CD1c-positive myeloid dendritic cell (primary cell): ENCODE measurements at regions not wholly inside any gene's neighbourhood (a gene's known extent, or its start where the extent isn't known, plus 50 kb on each side); places are given as distances from the start of the nearest gene placed in this dataset.

ENCODE experiments used
- DNase-seq: peaks from one replicate; pipeline ENCODE4 v3.0.0-alpha.2; 2016; ENCODE audit errors: extremely low spot score

DNA sequence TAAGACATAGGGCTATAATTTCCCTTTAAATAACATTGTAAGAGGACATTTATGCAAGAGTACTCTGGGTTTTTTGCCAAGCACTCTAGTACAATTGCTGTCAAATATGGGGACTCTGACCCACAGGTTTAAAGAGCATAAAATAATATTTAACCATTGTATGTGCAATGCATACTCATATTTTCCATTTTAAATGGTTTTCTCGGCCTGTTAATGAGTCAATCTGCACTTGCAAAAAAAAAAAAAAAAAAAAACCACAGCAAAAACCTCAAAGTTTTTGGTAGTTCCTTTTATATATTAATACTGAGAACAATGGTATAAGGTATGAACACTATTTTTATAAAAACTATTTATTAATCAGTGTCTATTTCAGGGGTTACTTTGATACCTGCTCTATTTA, 304.0 kb upstream of the CBLB start:
- DNase-seq: peak; percentile 6

DNA sequence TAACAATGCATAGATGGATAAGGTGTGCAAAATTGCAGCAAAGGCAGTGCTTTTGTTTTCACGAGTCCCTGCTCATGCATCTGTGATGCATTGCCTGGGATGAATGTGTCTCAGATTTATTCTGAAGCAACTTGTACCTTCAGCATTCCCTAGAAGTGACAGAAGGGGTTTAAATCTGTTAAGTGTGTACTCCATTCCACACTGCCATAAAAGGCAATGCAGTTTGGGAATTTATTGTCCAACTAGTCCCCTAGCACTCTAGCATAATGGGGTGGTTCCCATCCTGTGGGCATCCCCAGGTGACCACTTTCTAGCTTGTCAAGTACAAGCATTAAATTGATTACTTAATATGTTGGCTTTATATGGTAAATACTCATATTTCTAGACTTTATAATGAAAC, 306.5 kb upstream of the CBLB start:
- DNase-seq: no peak

DNA sequence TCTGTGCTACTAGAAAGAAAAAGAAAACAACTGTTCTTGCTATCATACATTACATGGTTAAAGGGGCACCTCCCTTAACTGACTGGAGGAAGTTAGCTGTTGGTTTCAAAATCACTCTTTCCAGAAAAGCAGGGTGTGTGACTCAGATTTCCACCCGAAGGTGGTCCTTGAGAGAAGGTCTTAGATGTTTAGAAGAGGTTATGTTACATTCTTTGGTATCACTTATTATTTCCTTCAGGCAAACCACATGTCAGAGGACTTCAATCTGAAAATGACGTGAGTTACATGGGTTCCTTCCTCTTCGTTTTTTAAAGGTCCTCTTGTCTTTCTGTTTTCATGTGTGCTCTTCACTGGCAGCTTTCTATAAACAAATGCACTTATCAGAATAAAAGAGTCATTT, 307.9 kb upstream of the CBLB start:
- peak; percentile 33 for DNase-seq

DNA sequence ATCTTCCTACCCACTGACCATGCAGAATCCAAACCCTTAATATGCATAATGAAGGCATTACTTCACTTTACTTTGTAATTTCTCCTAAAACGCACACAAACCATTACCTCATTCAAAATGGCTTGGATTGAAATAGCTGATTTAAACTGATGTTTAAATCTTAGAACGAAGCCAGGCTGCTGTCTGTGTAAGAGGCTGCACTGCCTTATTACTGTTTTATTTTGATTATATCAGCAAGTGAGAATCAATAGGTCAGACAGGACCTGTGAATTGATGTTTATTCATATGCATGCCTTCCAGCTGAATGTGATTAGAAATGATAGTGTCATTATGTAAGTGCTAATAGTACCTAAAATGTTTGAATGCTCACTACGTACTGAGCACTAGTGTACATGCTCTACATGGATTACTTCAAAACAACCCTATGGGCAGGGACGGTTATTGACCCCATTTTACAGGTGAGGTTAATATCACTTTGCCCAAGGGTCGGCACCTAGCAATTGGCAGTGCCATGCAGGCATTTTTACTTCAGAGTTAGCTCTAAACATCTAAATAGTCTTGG, 314.2 kb upstream of the CBLB start:
- no peak for DNase-seq

DNA sequence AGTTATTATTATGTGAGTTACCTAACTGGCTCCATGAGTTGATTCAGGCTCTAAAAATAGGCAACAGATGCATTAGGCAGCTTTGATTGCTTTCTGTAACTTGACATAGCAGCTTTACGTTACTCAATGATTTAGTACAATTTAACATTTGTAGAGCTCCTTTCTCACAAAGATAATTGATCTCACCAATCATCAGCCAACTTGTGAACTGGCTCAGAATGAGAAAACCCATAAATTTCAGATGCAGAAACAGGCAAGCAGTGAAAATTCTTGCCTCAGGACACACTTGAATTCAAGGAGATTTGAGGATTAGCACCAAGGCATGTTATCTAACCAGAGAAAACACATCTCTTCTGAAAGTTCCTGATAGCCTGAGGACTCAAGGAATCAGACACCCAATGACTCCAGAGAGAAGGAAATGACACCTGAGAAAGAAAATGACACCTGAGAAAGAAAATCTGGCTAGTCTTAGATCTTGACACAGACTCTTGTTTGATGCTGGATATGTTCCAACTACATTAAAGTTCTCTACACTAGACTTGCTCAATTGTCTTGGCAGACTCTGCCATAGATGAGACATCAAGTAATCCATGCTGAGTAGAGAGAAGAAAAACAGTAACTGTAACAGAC, 315.1 kb upstream of the CBLB start:
- no peak for DNase-seq

DNA sequence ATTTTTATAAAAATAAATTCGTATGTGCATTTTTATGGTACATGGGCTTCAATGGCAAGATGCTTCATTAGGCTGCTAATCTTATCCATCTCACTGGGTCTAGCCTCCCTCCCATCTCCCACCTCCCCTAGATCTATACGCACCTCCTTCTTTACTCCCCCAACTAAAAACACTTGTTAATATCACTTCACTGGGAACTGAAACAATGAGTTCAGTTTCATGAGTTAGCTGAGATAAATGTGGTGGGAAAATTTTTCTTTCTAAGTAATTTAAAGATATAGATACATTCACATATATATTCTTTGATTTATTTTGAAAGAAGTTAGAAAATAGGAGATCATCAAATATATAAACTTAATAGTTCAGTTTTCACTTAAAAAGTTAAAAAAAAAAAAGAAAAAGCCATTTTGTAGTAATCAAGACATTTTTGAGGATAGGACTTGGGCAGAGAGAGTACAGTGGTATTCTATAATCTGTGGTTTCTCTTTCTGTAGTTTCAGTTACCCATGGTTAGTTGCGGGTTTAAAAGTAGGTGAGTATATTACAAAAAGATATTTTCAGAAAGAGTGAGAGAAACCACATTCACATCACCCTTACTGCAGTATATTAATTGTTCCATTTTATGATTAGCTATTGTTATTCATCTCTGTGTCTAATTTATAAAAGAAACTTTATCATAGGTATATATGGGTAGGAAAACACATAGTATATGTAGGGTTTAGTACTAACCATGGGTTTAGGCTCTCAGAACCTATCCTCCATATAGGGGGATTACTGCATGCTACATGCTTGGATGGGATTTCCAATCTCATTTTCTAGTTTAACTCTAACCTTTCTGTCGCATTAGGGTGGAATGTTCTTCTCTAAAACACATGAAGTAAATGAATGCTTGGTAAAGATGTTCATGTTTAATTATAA, 316.0 kb upstream of the CBLB start:
- no peak for DNase-seq

DNA sequence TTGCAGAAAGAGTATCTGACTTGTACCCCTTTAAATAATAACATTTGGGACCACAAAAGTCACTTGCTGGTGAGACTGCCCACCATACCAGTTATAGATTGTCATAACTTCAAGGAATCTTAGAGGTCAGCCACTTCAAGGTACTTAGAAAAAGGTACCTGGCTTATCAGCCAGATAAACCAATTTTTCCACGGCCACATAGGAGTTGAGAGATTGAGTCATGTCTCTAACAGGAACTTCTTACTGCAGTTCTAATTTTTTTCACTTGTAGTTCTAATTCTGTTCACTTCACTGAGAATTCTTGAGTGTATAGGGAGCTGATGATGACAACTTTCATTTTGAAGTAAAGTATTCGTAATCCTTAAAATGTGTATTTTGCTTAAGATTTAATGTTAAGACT, 317.1 kb upstream of the CBLB start:
- DNase-seq: no peak

DNA sequence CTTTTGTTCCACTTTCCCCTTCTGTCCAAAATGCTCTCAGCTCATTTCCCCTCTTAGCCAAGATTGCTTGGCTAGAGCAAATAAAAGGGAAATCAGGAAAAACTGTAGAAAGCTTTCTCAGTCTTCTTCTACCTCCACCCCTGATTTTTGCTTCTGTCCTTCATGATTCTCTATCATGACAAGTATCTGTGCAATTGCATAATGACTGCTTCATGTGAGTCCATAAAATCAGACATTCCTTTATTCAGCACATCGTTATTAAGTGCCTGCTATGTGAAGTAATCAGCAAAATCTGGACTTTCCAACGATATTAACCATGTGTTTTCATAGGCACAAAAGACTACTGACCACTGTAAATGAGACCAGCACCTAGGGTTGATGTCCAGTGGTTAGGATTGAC, 321.5 kb upstream of the CBLB start:
- DNase-seq: no peak

DNA sequence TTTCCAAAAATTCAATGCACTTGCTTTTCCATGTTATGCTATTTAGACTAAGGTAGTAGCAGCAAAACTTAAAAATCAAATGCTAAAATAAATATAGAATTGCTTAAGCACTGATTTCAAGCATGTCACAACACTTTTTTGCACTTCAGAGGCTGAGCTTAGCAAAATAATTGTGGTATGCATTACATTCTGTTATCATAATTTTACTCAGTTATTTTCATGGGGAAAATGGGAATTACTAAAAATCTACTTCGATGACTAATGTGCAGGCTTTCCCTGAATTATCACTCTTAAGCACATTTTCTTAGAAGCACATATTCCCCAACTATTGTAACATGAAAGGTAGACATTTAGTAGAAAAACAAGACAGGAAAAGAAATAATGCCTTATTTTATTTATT, 322.4 kb upstream of the CBLB start:
- no peak for DNase-seq

DNA sequence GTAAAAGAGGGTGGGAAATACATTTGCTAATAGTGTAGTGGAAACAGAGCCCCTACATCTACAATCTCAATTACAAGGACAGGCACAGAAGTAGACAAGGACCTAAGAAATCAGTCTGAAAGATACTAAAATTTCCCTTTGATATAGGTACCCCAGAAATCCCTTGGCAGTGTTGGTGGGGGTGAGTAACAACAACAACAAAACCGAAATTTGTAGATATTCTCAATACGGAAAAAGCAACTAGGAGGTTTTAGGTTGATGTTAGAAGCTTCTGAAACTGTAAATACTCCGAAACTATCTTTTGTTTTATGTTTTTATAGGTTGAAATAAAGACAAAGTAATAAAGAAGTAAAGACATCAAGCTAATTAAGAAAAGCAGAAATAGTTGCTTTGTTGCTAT, 323.1 kb upstream of the CBLB start:
- DNase-seq: no peak

DNA sequence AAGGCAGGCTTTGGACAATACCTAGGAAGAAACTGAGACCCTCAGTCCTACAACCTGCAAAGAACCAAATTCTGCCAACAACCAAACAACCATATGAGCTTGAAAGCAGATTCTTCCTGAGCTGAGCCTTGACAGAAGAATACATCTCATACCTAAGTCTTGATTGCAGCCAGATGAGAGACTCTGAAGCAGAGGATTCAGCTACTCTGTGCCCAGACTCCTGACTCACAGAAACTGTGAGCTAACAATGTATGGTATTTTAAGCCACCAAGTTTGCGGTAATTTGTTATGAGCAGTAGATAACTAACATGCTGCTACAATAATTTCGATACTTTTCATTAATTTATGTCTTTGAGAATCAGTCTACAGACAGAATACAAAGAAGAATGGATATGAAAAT, 325.1 kb upstream of the CBLB start:
- DNase-seq: no peak

DNA sequence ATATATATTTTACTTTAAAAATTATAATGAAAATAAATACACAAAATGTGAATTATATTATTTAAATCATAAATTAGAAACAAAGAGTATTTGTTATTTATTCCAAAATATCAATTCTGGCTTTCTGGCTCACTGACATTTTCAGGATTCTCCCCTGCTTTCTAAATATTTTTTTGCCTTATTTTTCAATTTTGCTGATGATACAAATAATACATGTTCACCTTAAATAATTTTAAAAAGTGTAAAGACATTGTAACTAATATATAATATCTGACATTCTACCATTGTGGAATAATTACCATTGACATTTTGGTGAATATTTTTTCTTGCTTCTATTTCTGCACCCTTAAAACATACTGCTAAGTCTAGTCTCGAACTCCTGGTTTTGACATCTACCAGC, 325.9 kb upstream of the CBLB start:
- no peak for DNase-seq

DNA sequence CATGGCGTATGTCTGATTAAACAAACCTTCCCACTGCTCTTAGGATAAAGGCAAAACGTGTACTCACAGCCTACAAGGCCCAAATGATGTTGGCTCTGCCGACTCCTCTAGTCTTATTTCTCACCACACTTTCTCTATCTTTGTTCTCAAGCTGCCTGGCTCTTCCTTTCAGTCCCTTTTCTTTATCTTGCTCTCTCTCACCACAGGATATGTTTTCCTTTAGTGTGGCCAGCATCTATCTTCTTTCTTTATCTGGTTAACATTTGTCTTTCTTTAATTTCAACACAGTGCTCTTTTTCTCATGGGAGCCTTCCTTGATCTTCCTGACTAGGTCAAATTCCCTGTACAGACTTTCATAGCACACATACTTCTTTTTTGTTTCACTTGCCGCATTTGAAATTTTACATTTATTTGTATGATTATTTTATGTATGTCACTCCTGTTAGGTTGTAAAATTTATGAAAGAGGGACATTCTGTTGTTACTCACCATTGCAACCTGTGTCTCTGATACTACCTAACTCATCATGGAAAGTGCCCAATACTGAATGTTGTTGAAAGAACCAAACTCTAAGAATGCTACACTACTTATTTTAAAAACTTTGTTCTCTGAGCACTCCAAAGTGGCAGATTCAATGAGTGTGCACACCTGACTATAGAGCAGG, 328.9 kb upstream of the CBLB start:
- DNase-seq: no peak

DNA sequence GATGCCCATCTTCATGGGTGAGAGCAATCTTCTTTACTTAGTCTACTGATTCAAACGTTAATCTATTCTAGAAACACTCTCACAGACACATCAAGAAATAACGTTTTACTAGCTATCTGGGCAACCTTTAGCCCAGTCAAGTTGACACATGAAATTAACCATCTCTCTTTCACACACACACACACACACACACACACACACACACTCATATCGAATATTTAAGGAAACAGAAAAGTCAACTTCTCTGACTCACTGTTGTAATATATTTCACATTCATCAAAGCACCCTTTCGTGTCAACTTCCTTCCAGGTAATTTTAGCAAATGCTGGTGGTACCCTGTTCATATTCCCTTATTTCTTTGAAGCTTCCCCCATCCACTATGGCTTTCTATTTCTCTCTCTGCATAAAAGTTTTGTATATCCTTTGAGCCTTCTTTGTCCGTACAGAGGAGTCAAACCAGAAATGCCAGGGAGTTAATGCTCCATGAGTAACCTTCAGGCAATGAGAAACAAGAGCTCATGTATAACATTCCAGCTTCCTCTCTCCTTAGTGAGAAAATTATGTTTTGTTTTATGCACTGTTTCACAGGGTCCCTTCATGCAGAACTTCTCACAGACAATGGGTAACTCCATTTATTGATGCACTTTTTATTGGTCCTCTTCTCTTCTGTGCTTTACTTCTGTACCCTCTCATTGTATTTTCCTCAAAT, 335.5 kb upstream of the CBLB start:
- no peak for DNase-seq

DNA sequence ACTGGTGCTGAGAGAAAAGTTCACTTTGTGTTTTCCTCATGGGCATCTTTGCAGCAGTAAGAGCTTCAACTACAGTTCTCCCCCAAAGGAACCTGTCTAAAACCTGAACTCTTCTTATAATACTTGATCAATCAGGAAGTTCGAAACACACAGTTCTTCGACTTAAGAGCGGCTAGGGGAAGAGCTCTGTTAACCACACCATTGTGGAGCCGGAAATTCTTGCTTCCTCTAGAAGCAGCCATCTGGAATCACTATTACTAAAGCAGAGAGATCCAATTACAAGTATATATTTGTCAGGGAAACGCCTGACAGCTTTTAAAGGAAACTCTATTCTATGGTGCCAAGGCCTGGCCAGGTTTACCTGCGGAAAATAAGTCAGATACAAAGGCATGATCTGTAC, 337.3 kb upstream of the CBLB start:
- DNase-seq: peak; percentile 29

DNA sequence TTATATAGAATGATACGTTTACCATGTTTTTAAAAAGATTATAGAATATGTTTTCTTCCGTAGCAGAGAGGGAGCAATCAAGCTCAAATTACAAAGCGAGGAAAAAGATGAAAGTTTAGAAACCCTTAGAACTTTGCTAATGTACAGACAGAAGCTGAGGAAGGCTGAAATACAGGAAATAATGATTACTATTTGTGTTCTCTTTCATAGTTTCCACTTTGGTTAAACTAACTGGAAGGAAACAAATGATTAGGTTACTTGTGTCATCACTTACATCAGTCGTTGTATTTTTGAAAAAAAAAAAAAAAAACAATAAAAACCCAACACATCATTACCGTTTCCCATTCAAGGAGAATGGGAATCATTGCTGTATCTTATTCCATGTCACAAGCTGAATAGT, 337.8 kb upstream of the CBLB start:
- no peak for DNase-seq

DNA sequence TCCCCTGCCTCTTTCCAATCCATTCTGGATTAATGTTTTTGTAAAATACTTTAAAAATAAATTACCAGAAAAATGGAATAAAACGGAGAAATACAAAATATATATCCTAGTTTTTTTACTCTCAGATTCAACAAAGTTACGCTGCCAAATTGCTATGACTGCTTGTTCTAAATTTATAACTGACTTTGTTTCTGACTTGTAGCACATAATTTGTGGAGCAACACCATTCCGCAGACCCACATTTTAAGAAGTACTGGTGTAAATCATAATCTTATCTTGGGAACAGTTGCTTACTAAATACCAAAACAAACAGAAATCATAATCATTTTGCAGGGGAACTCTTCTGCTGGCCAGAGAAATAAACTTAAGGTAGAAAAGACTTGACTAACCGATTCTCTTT, 339.4 kb upstream of the CBLB start:
- DNase-seq: no peak

DNA sequence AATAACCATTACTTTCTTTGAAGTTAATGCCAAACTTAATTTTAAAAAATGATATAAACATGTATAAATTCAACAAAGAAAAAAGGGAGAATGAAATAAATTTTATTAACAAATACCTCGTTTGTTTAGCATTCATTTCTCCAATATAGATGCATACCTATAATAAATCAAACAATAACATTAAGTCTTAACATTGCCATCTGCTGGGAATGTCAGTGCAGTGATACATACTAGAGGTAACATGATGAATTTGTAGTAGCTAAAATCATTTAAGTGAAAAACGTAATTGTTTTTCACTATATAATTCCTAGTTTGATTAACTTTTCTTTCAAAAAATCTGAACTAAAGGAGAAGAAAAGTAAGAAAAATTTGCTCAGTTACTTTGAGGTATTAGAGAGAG, 340.2 kb upstream of the CBLB start:
- DNase-seq: no peak

DNA sequence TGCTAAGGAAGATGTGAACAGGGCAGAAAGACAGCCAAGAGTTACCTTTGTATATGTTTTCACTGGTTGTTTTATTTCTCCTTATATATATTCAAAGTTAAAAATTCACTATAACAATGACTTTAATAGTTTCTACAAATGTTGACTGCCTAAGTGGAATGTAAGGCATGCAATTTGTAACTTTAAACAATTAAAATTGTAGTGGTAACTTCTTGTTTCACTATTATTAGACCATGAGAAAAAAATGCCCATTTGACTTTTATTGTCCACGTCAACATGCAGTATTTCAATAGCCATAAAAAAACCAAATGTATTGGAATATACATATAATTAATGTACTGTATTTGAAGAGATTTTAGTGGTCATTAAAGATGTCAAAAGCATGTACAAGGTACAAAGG, 340.7 kb upstream of the CBLB start:
- DNase-seq: no peak

DNA sequence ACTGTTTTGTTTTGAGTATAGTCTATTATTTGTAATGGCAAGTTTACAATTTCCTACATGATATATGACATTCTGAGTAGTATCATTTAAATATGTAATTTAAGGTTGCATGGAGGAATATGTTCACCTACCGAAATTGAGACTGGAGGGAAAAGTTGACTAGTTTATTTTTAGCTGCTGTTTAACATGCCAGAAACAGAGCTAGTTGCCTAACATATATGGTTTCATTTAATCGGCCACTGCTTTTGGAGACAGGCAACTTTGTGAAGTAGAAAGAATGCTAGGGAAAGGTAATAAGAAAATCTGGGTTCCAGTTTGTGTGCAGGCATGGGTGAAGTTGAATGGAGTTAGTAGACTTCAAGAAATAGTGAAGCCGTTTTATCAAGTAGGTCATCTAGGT, 342.1 kb upstream of the CBLB start:
- no peak for DNase-seq

DNA sequence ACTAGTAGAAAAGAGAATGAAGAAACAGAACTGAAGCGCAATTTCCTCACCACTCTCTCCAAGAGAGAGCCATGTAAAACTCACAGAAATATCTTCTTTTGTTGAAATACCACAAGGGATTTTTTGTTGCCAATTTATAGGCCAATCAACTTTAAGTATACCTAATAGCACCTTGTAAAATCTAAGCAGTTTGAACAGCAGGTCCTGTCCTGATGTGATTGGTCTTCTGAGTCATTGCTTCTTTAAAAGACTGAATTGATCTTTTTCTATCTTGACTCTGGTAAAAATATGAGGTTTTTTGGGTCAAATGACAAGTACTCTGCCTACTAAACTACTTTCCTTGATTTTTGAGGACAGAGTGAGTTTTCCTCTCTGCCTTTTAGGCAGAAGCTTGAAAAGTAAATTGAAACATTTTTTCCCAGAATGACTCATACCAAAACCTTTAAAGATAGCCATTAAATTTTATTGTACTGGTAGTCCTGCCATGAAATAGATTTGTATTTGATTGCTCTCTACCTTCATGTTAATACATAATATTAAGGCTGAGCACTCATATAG, 343.9 kb upstream of the CBLB start:
- no peak for DNase-seq

DNA sequence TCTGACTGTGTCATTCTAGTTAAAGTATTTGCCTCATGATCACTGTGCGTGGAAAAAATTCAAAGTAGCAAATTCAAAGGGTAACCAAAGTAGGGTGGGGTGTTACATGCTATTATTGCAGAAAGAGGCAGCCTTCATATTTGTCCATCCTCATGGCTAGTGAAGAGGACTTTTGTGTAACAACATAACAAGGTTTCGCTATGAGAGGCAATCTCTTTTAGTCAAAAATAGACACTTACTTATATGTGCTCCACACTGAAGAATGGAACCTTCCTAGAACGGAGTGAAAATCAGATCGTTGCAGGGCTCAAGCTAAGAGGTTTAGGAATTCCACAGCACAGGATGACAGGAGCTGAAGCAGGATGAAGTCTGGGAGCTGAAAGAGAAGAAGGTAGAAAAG, 345.1 kb upstream of the CBLB start:
- DNase-seq: no peak
